ENCODE measurements at regions not wholly inside any gene's neighbourhood (a gene's known extent, or its start where the extent isn't known, plus 50 kb on each side); places are given as distances from the start of the nearest gene placed in this dataset.

DNA sequence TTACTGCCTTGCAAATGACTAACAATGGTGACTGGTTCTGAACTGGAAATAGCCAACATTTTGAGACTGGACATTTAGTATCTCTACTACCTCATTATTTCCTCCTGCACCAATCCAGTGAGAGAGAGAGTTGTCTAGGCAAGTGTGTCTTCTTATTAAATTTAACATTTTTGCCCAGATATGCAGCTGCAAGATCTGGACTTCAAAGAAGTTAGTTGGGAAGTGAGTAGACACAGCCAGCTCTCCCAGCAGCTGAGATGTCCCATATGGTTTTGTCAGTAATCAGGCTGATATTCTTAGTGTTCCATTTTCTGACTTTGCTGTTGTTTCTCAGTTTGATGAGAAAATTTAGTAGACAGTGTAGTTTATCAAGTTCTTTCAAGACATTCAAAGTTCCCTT is 1778.8 kb upstream of the CDH6 start:
- no peak for DNase-seq
- Histone ChIP-seq H3K4me1 (ENCODE audit: control insufficient read depth in 3 of 3, insufficient read depth in 2 of 3, low read depth in 1 of 3, low read length in 2 of 3) (no peaks in the 10 kb centered on the region), H3K9me3 (ENCODE audit: control insufficient read depth in 2 of 2, insufficient read depth in 1 of 2, low read depth in 1 of 2, low read length in 1 of 2) (no peaks in the 10 kb centered on the region), H3K27ac (ENCODE audit: low read depth in 1 of 3, low read length in 2 of 3) (no peak overlapping the region), H3K27me3 (ENCODE audit: control insufficient read depth in 3 of 3, insufficient read depth in 3 of 3, low read length in 3 of 3) (no peaks in the 10 kb centered on the region), H3K36me3 (ENCODE audit: control insufficient read depth in 3 of 3, insufficient read depth in 2 of 3, low read depth in 1 of 3, low read length in 3 of 3) (no peaks in the 10 kb centered on the region), H3K4me3 (ENCODE audit: low read depth in 1 of 3, low read length in 3 of 3) (no peak overlapping the region)
- FAIRE-seq: no peak

DNA sequence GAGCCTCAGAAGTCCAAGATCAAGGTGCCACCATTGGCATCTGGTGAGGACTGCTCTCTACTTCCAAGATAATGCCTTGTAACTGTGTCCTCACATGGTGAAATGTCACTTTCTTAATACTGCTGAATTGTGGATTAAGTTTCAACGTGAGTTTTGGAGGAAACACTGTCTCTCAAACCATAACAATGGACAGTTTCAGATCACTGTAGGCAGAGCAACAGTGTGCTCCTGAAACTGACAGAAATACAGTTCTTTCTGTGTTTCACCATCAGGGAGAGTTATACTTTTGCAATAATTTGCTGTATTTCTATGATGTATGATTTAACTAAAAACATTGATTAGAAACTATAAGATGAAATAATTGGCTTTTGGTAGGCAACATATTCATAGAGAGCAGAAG is 1780.5 kb upstream of the CDH6 start:
- Histone ChIP-seq H3K36me3 (ENCODE audit: control insufficient read depth in 3 of 3, insufficient read depth in 2 of 3, low read depth in 1 of 3, low read length in 3 of 3) (no peaks in the 10 kb centered on the region), H3K27me3 (ENCODE audit: control insufficient read depth in 3 of 3, insufficient read depth in 3 of 3, low read length in 3 of 3) (no peaks in the 10 kb centered on the region), H3K4me1 (ENCODE audit: control insufficient read depth in 3 of 3, insufficient read depth in 2 of 3, low read depth in 1 of 3, low read length in 2 of 3) (no peaks in the 10 kb centered on the region), H3K27ac (ENCODE audit: low read depth in 1 of 3, low read length in 2 of 3) (no peak overlapping the region), H3K9me3 (ENCODE audit: control insufficient read depth in 2 of 2, insufficient read depth in 1 of 2, low read depth in 1 of 2, low read length in 1 of 2) (no peaks in the 10 kb centered on the region), H3K4me3 (ENCODE audit: low read depth in 1 of 3, low read length in 3 of 3) (no peak overlapping the region)
- 24 to 39% (median 29%) methylated on average over 1 of the region's 1 CpG for WGBS, 3 donors
- no peak for DNase-seq
- FAIRE-seq: no peak

DNA sequence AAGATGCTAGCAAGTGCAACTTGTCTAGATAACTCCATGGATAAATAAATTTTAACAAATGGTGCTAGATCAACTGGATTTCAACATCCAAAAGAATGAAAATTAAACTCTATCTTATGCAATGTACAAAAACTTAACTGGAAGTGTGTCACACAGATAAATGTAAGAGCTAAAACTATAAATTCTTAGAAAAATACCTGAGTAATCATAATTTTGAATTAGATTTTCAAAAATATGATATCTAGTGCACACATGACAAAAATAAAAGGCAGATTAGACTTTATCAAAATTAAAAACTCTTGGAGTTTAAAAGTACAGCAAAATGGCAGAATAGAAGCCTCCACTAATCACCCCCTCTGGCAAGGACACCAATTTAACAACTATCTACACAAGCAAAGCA is 1791.2 kb upstream of the CDH6 start:
- no peak for DNase-seq
- FAIRE-seq: no peak
- H3K27me3 ChIP-seq (ENCODE audit: control insufficient read depth in 3 of 3, insufficient read depth in 3 of 3, low read length in 3 of 3): no peaks in the 10 kb centered on the region
- no peak overlapping the region for H3K27ac ChIP-seq (ENCODE audit: low read depth in 1 of 3, low read length in 2 of 3)
- no peaks in the 10 kb centered on the region for H3K4me1 ChIP-seq (ENCODE audit: control insufficient read depth in 3 of 3, insufficient read depth in 2 of 3, low read depth in 1 of 3, low read length in 2 of 3)
- no peaks in the 10 kb centered on the region for H3K36me3 ChIP-seq (ENCODE audit: control insufficient read depth in 3 of 3, insufficient read depth in 2 of 3, low read depth in 1 of 3, low read length in 3 of 3)
- H3K9me3 ChIP-seq (ENCODE audit: control insufficient read depth in 2 of 2, insufficient read depth in 1 of 2, low read depth in 1 of 2, low read length in 1 of 2): peaks cover 0 to 23% of the 10 kb centered on the region in 2 donors
- no peak overlapping the region for H3K4me3 ChIP-seq (ENCODE audit: low read depth in 1 of 3, low read length in 3 of 3)

- H3K36me3 ChIP-seq (ENCODE audit: control insufficient read depth in 3 of 3, insufficient read depth in 2 of 3, low read depth in 1 of 3, low read length in 3 of 3): no peaks in the 10 kb centered on the region
Measured at GRCh38 chr5:29389993-29390392, 1803.5 kb upstream of the CDH6 start.

DNA sequence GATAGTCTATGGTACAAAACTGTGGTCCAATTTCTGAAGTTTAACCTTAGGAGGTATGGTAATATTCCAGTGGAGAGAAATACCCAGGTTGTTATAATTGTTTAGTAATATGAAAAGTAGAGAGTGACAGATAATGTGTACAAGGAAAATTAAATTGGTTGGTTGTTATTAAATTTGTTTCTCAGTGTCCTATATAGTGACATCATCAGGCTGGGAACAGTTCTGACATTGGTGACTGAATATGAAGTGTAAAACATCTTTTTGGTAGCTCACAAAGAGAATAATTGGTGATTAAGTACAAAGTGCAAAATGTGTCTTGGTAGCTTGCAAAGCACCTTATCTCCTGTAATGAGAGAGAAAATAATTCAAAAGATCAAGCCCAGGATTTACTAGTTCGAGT is 1806.1 kb upstream of the CDH6 start:
- 9 to 41% (median 14%) methylated on average over 1 of the region's 1 CpG for WGBS, 3 donors

More at GRCh38 chr5:29389993-29390392, 1803.5 kb upstream of the CDH6 start:
- H3K27ac ChIP-seq (ENCODE audit: low read depth in 1 of 3, low read length in 2 of 3): no peak overlapping the region
- no peak overlapping the region for H3K4me3 ChIP-seq (ENCODE audit: low read depth in 1 of 3, low read length in 3 of 3)
- DNase-seq: no peak
- no peaks in the 10 kb centered on the region for H3K27me3 ChIP-seq (ENCODE audit: control insufficient read depth in 3 of 3, insufficient read depth in 3 of 3, low read length in 3 of 3)
- H3K9me3 ChIP-seq (ENCODE audit: control insufficient read depth in 2 of 2, insufficient read depth in 1 of 2, low read depth in 1 of 2, low read length in 1 of 2): peaks cover 0 to 40% of the 10 kb centered on the region in 2 donors
- WGBS, 3 donors: 79 to 89% (median 83%) methylated on average over 7 of the region's 7 CpGs
- FAIRE-seq: no peak
- no peaks in the 10 kb centered on the region for H3K4me1 ChIP-seq (ENCODE audit: control insufficient read depth in 3 of 3, insufficient read depth in 2 of 3, low read depth in 1 of 3, low read length in 2 of 3)

DNA sequence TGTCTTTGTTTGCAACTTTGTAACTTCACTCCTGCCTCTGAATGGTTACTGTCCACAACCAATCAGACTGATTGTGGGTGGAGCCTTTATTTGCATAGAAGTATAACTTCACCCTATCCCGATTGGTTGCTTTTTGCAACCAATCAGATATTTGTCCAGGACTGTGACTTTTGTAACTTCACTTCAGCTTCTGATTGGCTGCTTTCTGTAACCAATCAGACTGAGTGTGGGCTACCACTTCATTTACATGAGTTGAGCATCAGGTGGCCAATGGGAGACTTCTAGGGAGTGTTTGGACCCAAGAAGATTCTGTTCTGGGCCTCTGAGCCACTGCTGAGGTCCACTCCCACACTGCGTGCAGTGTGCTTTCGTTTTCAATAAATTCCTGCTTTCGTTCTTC is 1810.7 kb upstream of the CDH6 start:
- Histone ChIP-seq H3K36me3 (ENCODE audit: control insufficient read depth in 3 of 3, insufficient read depth in 2 of 3, low read depth in 1 of 3, low read length in 3 of 3) (no peaks in the 10 kb centered on the region), H3K27me3 (ENCODE audit: control insufficient read depth in 3 of 3, insufficient read depth in 3 of 3, low read length in 3 of 3) (no peaks in the 10 kb centered on the region), H3K27ac (ENCODE audit: low read depth in 1 of 3, low read length in 2 of 3) (no peak overlapping the region), H3K9me3 (ENCODE audit: control insufficient read depth in 2 of 2, insufficient read depth in 1 of 2, low read depth in 1 of 2, low read length in 1 of 2) (no peaks in the 10 kb centered on the region), H3K4me1 (ENCODE audit: control insufficient read depth in 3 of 3, insufficient read depth in 2 of 3, low read depth in 1 of 3, low read length in 2 of 3) (no peaks in the 10 kb centered on the region), H3K4me3 (ENCODE audit: low read depth in 1 of 3, low read length in 3 of 3) (no peak overlapping the region)
- 82 to 92% (median 90%) methylated on average over 4 of the region's 4 CpGs for WGBS, 3 donors
- FAIRE-seq: no peak
- DNase-seq: no peak

More for the DNA sequence above, 1806.1 kb upstream of the CDH6 start:
- Histone ChIP-seq H3K4me3 (ENCODE audit: low read depth in 1 of 3, low read length in 3 of 3) (no peak overlapping the region), H3K4me1 (ENCODE audit: control insufficient read depth in 3 of 3, insufficient read depth in 2 of 3, low read depth in 1 of 3, low read length in 2 of 3) (no peaks in the 10 kb centered on the region), H3K9me3 (ENCODE audit: control insufficient read depth in 2 of 2, insufficient read depth in 1 of 2, low read depth in 1 of 2, low read length in 1 of 2) (peaks cover 0 to 22% of the 10 kb centered on the region in 2 donors), H3K27ac (ENCODE audit: low read depth in 1 of 3, low read length in 2 of 3) (no peak overlapping the region), H3K36me3 (ENCODE audit: control insufficient read depth in 3 of 3, insufficient read depth in 2 of 3, low read depth in 1 of 3, low read length in 3 of 3) (no peaks in the 10 kb centered on the region), H3K27me3 (ENCODE audit: control insufficient read depth in 3 of 3, insufficient read depth in 3 of 3, low read length in 3 of 3) (no peaks in the 10 kb centered on the region)
- DNase-seq: no peak
- no peak for FAIRE-seq

- no peaks in the 10 kb centered on the region for H3K36me3 ChIP-seq (ENCODE audit: control insufficient read depth in 3 of 3, insufficient read depth in 2 of 3, low read depth in 1 of 3, low read length in 3 of 3)
- H3K27ac ChIP-seq (ENCODE audit: low read depth in 1 of 3, low read length in 2 of 3): no peak overlapping the region
- 43 to 80% (median 50%) methylated on average over 1 of the region's 1 CpG for WGBS, 3 donors
- no peaks in the 10 kb centered on the region for H3K9me3 ChIP-seq (ENCODE audit: control insufficient read depth in 2 of 2, insufficient read depth in 1 of 2, low read depth in 1 of 2, low read length in 1 of 2)
- no peaks in the 10 kb centered on the region for H3K27me3 ChIP-seq (ENCODE audit: control insufficient read depth in 3 of 3, insufficient read depth in 3 of 3, low read length in 3 of 3)
- no peak for DNase-seq
- no peaks in the 10 kb centered on the region for H3K4me1 ChIP-seq (ENCODE audit: control insufficient read depth in 3 of 3, insufficient read depth in 2 of 3, low read depth in 1 of 3, low read length in 2 of 3)
- no peak for FAIRE-seq
- no peak overlapping the region for H3K4me3 ChIP-seq (ENCODE audit: low read depth in 1 of 3, low read length in 3 of 3)
Measured at GRCh38 chr5:29380029-29380428, 1813.5 kb upstream of the CDH6 start.

GRCh38 chr5:29379619-29380018 is 1813.9 kb upstream of the CDH6 start:
- no peak for DNase-seq
- FAIRE-seq: no peak

GRCh38 chr5:29378104-29378503 is 1815.4 kb upstream of the CDH6 start:
- no peak for FAIRE-seq
- WGBS, 3 donors: 55 to 73% (median 58%) methylated on average over 5 of the region's 5 CpGs
- no peak overlapping the region for H3K4me3 ChIP-seq (ENCODE audit: low read depth in 1 of 3, low read length in 3 of 3)
- no peaks in the 10 kb centered on the region for H3K4me1 ChIP-seq (ENCODE audit: control insufficient read depth in 3 of 3, insufficient read depth in 2 of 3, low read depth in 1 of 3, low read length in 2 of 3)
- no peaks in the 10 kb centered on the region for H3K27me3 ChIP-seq (ENCODE audit: control insufficient read depth in 3 of 3, insufficient read depth in 3 of 3, low read length in 3 of 3)
- H3K27ac ChIP-seq (ENCODE audit: low read depth in 1 of 3, low read length in 2 of 3): no peak overlapping the region
- H3K9me3 ChIP-seq (ENCODE audit: control insufficient read depth in 2 of 2, insufficient read depth in 1 of 2, low read depth in 1 of 2, low read length in 1 of 2): no peaks in the 10 kb centered on the region
- DNase-seq: no peak
- no peaks in the 10 kb centered on the region for H3K36me3 ChIP-seq (ENCODE audit: control insufficient read depth in 3 of 3, insufficient read depth in 2 of 3, low read depth in 1 of 3, low read length in 3 of 3)

More at GRCh38 chr5:29379619-29380018, 1813.9 kb upstream of the CDH6 start:
- Histone ChIP-seq H3K4me3 (ENCODE audit: low read depth in 1 of 3, low read length in 3 of 3) (no peak overlapping the region), H3K27ac (ENCODE audit: low read depth in 1 of 3, low read length in 2 of 3) (no peak overlapping the region), H3K9me3 (ENCODE audit: control insufficient read depth in 2 of 2, insufficient read depth in 1 of 2, low read depth in 1 of 2, low read length in 1 of 2) (no peaks in the 10 kb centered on the region), H3K4me1 (ENCODE audit: control insufficient read depth in 3 of 3, insufficient read depth in 2 of 3, low read depth in 1 of 3, low read length in 2 of 3) (no peaks in the 10 kb centered on the region), H3K27me3 (ENCODE audit: control insufficient read depth in 3 of 3, insufficient read depth in 3 of 3, low read length in 3 of 3) (no peaks in the 10 kb centered on the region), H3K36me3 (ENCODE audit: control insufficient read depth in 3 of 3, insufficient read depth in 2 of 3, low read depth in 1 of 3, low read length in 3 of 3) (no peaks in the 10 kb centered on the region)
- WGBS, 3 donors: 83 to 91% (median 86%) methylated on average over 5 of the region's 5 CpGs

All from small intestine (tissue), 7 donors.